HCT116 (cell line): ENCODE measurements at regions not wholly inside any gene's neighbourhood (a gene's known extent, or its start where the extent isn't known, plus 50 kb on each side); places are given as distances from the start of the nearest gene placed in this dataset.

Experiments used
- ATAC-seq: fragments of 200-7000 bp; cut with Tn5 transposase; 2 replicates; pipeline ENCODE4 v1.9.1; 2020; ENCODE audit warnings: mild to moderate bottlenecking, moderate library complexity
- BruUV-seq: library from RNA; stranded (reverse); fragments of 400-500 nt; replicated peaks from 2 replicates; lab custom pipeline; 2021; lab: Mats Ljungman, UMichigan
- CTCF ChIA-PET: fragments of 300-600 bp; sonication (Branson Sonifier 250); formaldehyde crosslinking; loops from one replicate; lab custom pipeline; 2021; ENCODE audit warnings: antibody characterized with exemption; lab: Charles Lee
- POLR2A ChIA-PET: fragments of 300-600, 350-600 bp; sonication (Branson Sonifier 250); formaldehyde crosslinking; loops from one replicate; lab custom pipeline; 2021; ENCODE audit warnings: antibody characterized with exemption; lab: Charles Lee
- RAD21 ChIA-PET, 2 experiments: fragments of 300-600 bp; sonication (Branson Sonifier 250); formaldehyde crosslinking; loops; one replicate each; lab custom pipeline; 2023; ENCODE audit warnings: low total read pairs in 2 of 2; ENCODE audit not compliant: uncharacterized antibody in 2 of 2, unreplicated experiment in 2 of 2, low non-redundant PET in 1 of 2; lab: Charles Lee
- DNase-seq: peaks from one replicate; pipeline ENCODE4 v3.0.0-alpha.2; 2010; ENCODE audit warnings: low read depth, low spot score
- H2AFZ ChIP-seq: fragments of 200-600 bp; shearing (Covaris generic), sonication (generic); 2 replicates; pipeline ENCODE4 v1.6.1; 2017; ENCODE audit warnings: low read depth, mixed run types, mixed read lengths, antibody characterized with exemption, low read length; ENCODE audit not compliant: poor library complexity, severe bottlenecking
- H3K27ac ChIP-seq: 2 replicates; pipeline ENCODE4 v1.5.1; 2012; ENCODE audit warnings: low read depth, low read length
- H3K27me3 ChIP-seq: fragments of 200-600 bp; sonication (generic); 2 replicates; pipeline ENCODE4 v1.6.1; 2016; ENCODE audit warnings: mixed run types, low read length, mixed read lengths; ENCODE audit not compliant: insufficient read depth
- H3K36me3 ChIP-seq, 2 experiments: fragments of 200-500 bp in 1 of 2; fragments of 200-600 bp in 1 of 2; sonication (Bioruptor generic) in 1 of 2; sonication (generic) in 1 of 2; 2 replicates each; pipeline versions ENCODE4 v1.5.1 to v1.6.1; 2014 to 2016; ENCODE audit warnings: low read length in 2 of 2, inconsistent platforms in 1 of 2, mixed read lengths in 1 of 2, mixed run types in 1 of 2; ENCODE audit not compliant: insufficient read depth in 2 of 2, control insufficient read depth in 1 of 2
- H3K4me1 ChIP-seq, 2 experiments: fragments of 200-600 bp in 1 of 2; sonication (generic) in 1 of 2; 2 replicates each; pipeline versions ENCODE4 v1.5.1 to v1.6.1; 2012 to 2017; ENCODE audit warnings: low read length in 2 of 2, inconsistent platforms in 1 of 2, mild to moderate bottlenecking in 1 of 2, mixed read lengths in 1 of 2, mixed run types in 1 of 2, moderate library complexity in 1 of 2; ENCODE audit not compliant: insufficient read depth in 2 of 2, control insufficient read depth in 1 of 2
- H3K4me2 ChIP-seq: fragments of 200-600 bp; sonication (generic); 2 replicates; pipeline ENCODE4 v1.6.1; 2017; ENCODE audit warnings: mixed run types, low read length, mixed read lengths
- H3K4me3 ChIP-seq, 2 experiments: fragments of 200-600 bp in 1 of 2; sonication (generic) in 1 of 2; replicated peaks in 1 of 2; 2 replicates each; pipeline ENCODE4 v1.5.1; 2011 to 2016; ENCODE audit warnings: low read length in 2 of 2, control low read depth in 1 of 2, low read depth in 1 of 2, mild to moderate bottlenecking in 1 of 2, mixed read lengths in 1 of 2, mixed run types in 1 of 2
- H3K79me2 ChIP-seq: fragments of 200-600 bp; sonication (generic); 2 replicates; pipeline ENCODE4 v1.6.1; 2017; ENCODE audit warnings: mild to moderate bottlenecking, mixed run types, low read length, moderate library complexity, mixed read lengths; ENCODE audit not compliant: insufficient read depth
- H3K9ac ChIP-seq: fragments of 200-600 bp; sonication (generic); 2 replicates; pipeline ENCODE4 v1.6.1; 2016; ENCODE audit warnings: low read length, mixed read lengths
- H3K9me2 ChIP-seq: fragments of 200-600 bp; sonication (generic), shearing (Covaris generic); 2 replicates; pipeline ENCODE4 v1.6.1; 2017; ENCODE audit warnings: mixed run types, mild to moderate bottlenecking, moderate library complexity; ENCODE audit not compliant: insufficient read depth
- H3K9me3 ChIP-seq, 2 experiments: fragments of 200-500 bp in 1 of 2; fragments of 200-600 bp in 1 of 2; sonication (Bioruptor generic) in 1 of 2; sonication (generic) in 1 of 2; 2 replicates each; pipeline ENCODE4 v1.6.1; 2014 to 2017; ENCODE audit warnings: low read length in 2 of 2, mixed read lengths in 2 of 2, inconsistent platforms in 1 of 2, low read depth in 1 of 2, mild to moderate bottlenecking in 1 of 2, mixed run types in 1 of 2, moderate library complexity in 1 of 2; ENCODE audit not compliant: control insufficient read depth in 1 of 2, insufficient read depth in 1 of 2
- H4K20me1 ChIP-seq: fragments of 200-600 bp; sonication (generic), shearing (Covaris generic); 2 replicates; pipeline ENCODE4 v1.6.1; 2017; ENCODE audit warnings: mixed run types, mild to moderate bottlenecking, moderate library complexity; ENCODE audit not compliant: insufficient read depth
- CBX3 ChIP-seq: IDR thresholded peaks from 2 replicates; pipeline ENCODE4 v1.6.1; 2012; ENCODE audit warnings: low read depth
- CEBPB ChIP-seq: IDR thresholded peaks from 2 replicates; pipeline ENCODE4 v1.6.1; 2012; ENCODE audit warnings: low read depth
- EGR1 ChIP-seq: IDR thresholded peaks from 2 replicates; pipeline ENCODE4 v1.6.1; 2012; ENCODE audit warnings: low read depth
- EZH2 ChIP-seq: fragments of 200-600 bp; sonication (generic); IDR thresholded peaks from 2 replicates; pipeline ENCODE4 v1.6.1; 2017; ENCODE audit warnings: antibody characterized with exemption, mixed run types
- EZH2phosphoT487 ChIP-seq: fragments of 200-600 bp; IDR thresholded peaks from 2 replicates; pipeline ENCODE4 v1.6.1; 2018; ENCODE audit warnings: antibody characterized with exemption, borderline replicate concordance
- JUND ChIP-seq: IDR thresholded peaks from 2 replicates; pipeline ENCODE4 v1.6.1; 2012
- POLR2AphosphoS5 ChIP-seq: IDR thresholded peaks from 2 replicates; pipeline ENCODE4 v1.6.1; 2011; ENCODE audit warnings: mild to moderate bottlenecking, low read depth, low read length, moderate library complexity
- SIN3A ChIP-seq: IDR thresholded peaks from 2 replicates; pipeline ENCODE4 v1.6.1; 2012; ENCODE audit warnings: low read depth
- SP1 ChIP-seq: IDR thresholded peaks from 2 replicates; pipeline ENCODE4 v1.6.1; 2012; ENCODE audit warnings: low read depth
- SRF ChIP-seq: IDR thresholded peaks from 2 replicates; pipeline ENCODE4 v1.6.1; 2012; ENCODE audit warnings: low read depth
- YY1 ChIP-seq: IDR thresholded peaks from 2 replicates; pipeline ENCODE4 v1.6.1; 2011; ENCODE audit warnings: low read length, low read depth, moderate library complexity, mild to moderate bottlenecking; ENCODE audit not compliant: insufficient replicate concordance; ENCODE audit errors: extremely low read depth
- intact Hi-C: fragments of 100-400 bp; cut with micrococcal nuclease; formaldehyde crosslinking; loops from 2 replicates; pipeline ENCODE4 v1.10.0; 2022
- TF ChIP-seq, protein P1 (sequence below): IDR thresholded peaks from 2 replicates; pipeline ENCODE4 v1.6.1; 2011; ENCODE audit warnings: mild to moderate bottlenecking, low read length, moderate library complexity; ENCODE audit not compliant: insufficient replicate concordance; ENCODE audit errors: extremely low read depth
- TF ChIP-seq, protein P2 (sequence below): IDR thresholded peaks from 2 replicates; pipeline ENCODE4 v1.6.1; 2012

DNA sequence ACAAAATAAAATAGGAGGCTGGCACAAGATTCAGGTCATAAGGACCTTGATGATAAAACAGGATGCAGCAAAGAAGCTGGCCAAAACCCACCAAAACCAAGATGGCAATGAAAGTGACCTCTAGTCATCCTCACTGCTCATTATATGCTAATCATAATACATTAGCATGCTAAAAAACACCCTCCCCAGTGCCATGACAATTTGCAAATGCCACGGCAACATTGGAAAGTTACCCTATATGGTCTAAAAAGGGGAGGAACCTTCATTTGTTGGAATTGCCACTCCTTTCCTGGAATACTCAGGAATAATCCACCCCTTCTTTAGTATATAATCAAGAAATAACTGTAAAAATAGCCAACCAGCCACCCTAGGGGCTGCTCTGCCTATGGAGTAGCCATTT, 108.8 kb upstream of the GRIK1 start:
- Histone ChIP-seq H3K4me2 (no peak overlapping the region), H4K20me1 (no peaks in the 10 kb centered on the region), H3K9ac (no peak overlapping the region), H3K27ac (no peak overlapping the region), H3K9me2 (no peaks in the 10 kb centered on the region), H3K4me1 (no peaks in the 10 kb centered on the region), H2AFZ (no peak overlapping the region), H3K79me2 (no peaks in the 10 kb centered on the region), H3K9me3 (peaks cover 7 to 10% of the 10 kb centered on the region in 2 experiments; a peak in 2 of 4 replicates), H3K4me3 (no peak overlapping the region)
- RAD21 ChIA-PET, result no interaction called here
- CTCF ChIA-PET, result no interaction called here
- POLR2A ChIA-PET, result no interaction called here
- ATAC-seq (no peak), DNase-seq (no peak)
- TF ChIP-seq SRF, result no peak
- TF ChIP-seq, protein P1, sequence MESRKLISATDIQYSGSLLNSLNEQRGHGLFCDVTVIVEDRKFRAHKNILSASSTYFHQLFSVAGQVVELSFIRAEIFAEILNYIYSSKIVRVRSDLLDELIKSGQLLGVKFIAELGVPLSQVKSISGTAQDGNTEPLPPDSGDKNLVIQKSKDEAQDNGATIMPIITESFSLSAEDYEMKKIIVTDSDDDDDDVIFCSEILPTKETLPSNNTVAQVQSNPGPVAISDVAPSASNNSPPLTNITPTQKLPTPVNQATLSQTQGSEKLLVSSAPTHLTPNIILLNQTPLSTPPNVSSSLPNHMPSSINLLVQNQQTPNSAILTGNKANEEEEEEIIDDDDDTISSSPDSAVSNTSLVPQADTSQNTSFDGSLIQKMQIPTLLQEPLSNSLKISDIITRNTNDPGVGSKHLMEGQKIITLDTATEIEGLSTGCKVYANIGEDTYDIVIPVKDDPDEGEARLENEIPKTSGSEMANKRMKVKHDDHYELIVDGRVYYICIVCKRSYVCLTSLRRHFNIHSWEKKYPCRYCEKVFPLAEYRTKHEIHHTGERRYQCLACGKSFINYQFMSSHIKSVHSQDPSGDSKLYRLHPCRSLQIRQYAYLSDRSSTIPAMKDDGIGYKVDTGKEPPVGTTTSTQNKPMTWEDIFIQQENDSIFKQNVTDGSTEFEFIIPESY, result no peak
- TF ChIP-seq EZH2phosphoT487, result no peak
- TF ChIP-seq, protein P2, sequence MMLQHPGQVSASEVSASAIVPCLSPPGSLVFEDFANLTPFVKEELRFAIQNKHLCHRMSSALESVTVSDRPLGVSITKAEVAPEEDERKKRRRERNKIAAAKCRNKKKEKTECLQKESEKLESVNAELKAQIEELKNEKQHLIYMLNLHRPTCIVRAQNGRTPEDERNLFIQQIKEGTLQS, result no peak
- TF ChIP-seq CBX3, result no peak
- no peak for TF ChIP-seq POLR2AphosphoS5
- no peak for TF ChIP-seq EGR1
- TF ChIP-seq CEBPB, result no peak
- TF ChIP-seq JUND, result no peak
- no peak for TF ChIP-seq SIN3A
- no peak for TF ChIP-seq EZH2
- TF ChIP-seq YY1, result no peak
- no peak for TF ChIP-seq SP1
- TF ChIP-seq, all 23 proteins: peak for 0
- Histone ChIP-seq H3K27me3 (no peaks in the 10 kb centered on the region), H3K36me3 (no peaks in the 10 kb centered on the region)
- no TSS peak for BruUV-seq
- intact Hi-C loops, result no loop called here
